Neutrophil (primary cell): ENCODE measurements at regions not wholly inside any gene's neighbourhood (a gene's known extent, or its start where the extent isn't known, plus 50 kb on each side); places are given as distances from the start of the nearest gene placed in this dataset.

ENCODE experiments used
- H3K27ac ChIP-seq: fragments of 200-600 bp; sonication (generic); 2 replicates; pipeline ENCODE4 v1.5.1; 2016; ENCODE audit warnings: mild to moderate bottlenecking, moderate library complexity
- H3K27me3 ChIP-seq: fragments of 200-600 bp; sonication (generic); 2 replicates; pipeline ENCODE4 v1.6.0; 2016; ENCODE audit warnings: mild to moderate bottlenecking
- H3K36me3 ChIP-seq: fragments of 200-600 bp; sonication (generic); 2 replicates; pipeline ENCODE4 v1.5.1; 2017
- H3K4me1 ChIP-seq, 2 experiments: fragments of 200-600 bp in 1 of 2; sonication (generic) in 1 of 2; 1 replicate in 1 of 2; 2 replicates in 1 of 2; pipeline versions ENCODE4 v1.5.1 to v1.6.1; 2013 to 2016; ENCODE audit warnings: low read depth in 1 of 2, low read length in 1 of 2, mild to moderate bottlenecking in 1 of 2, moderate library complexity in 1 of 2; ENCODE audit not compliant: control insufficient read depth in 1 of 2, insufficient read depth in 1 of 2
- H3K4me3 ChIP-seq, 2 experiments: fragments of 200-600 bp in 1 of 2; sonication (generic) in 1 of 2; 1 replicate in 1 of 2; 2 replicates in 1 of 2; pipeline ENCODE4 v1.5.1; 2013 to 2016; ENCODE audit warnings: low read depth in 1 of 2, low read length in 1 of 2, mild to moderate bottlenecking in 1 of 2, moderate library complexity in 1 of 2
- H3K9me3 ChIP-seq: fragments of 200-600 bp; sonication (generic); 2 replicates; pipeline ENCODE4 v1.5.1; 2016
- TF ChIP-seq, protein P1 (sequence below): fragments of 200-600 bp; sonication (generic); IDR thresholded peaks from 2 replicates; pipeline ENCODE4 v1.5.1; 2016; ENCODE audit warnings: antibody characterized with exemption

DNA sequence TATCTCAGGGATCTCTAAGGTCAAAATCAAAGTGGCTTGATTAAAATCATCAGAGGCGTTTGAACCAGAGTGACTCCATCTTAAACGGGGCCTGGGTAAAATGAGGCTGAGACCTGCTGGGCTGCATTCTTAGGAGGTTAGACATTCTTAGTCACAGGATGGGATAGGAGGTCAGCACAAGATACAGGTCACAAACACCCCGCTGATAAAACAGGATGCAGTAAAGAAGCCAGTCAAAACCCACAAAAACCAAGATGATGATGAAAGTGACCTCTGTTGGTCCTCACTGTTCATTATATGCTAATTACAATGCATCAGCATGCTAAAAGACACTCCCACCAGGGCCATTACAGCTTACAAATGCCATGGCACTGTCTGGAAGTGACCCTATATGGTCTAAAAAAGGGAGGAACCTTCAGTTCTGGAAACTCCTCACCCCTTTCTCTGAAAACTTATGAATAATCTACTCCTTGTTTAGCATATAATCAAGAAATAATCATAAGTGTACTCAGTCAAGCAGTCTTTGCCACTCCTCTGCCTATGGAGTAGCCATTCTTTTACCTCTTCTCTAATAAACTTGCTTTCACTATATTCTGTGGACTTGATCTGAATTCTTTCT is 143.3 kb upstream of the SLCO3A1 start:
- Histone ChIP-seq H3K27me3 (peaks cover 27% of the 10 kb centered on the region), H3K27ac (no peak overlapping the region), H3K4me1 (no peaks in the 10 kb centered on the region), H3K9me3 (no peaks in the 10 kb centered on the region), H3K4me3 (no peak overlapping the region), H3K36me3 (no peaks in the 10 kb centered on the region)
- TF ChIP-seq, protein P1, sequence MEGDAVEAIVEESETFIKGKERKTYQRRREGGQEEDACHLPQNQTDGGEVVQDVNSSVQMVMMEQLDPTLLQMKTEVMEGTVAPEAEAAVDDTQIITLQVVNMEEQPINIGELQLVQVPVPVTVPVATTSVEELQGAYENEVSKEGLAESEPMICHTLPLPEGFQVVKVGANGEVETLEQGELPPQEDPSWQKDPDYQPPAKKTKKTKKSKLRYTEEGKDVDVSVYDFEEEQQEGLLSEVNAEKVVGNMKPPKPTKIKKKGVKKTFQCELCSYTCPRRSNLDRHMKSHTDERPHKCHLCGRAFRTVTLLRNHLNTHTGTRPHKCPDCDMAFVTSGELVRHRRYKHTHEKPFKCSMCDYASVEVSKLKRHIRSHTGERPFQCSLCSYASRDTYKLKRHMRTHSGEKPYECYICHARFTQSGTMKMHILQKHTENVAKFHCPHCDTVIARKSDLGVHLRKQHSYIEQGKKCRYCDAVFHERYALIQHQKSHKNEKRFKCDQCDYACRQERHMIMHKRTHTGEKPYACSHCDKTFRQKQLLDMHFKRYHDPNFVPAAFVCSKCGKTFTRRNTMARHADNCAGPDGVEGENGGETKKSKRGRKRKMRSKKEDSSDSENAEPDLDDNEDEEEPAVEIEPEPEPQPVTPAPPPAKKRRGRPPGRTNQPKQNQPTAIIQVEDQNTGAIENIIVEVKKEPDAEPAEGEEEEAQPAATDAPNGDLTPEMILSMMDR: no peak

DNA sequence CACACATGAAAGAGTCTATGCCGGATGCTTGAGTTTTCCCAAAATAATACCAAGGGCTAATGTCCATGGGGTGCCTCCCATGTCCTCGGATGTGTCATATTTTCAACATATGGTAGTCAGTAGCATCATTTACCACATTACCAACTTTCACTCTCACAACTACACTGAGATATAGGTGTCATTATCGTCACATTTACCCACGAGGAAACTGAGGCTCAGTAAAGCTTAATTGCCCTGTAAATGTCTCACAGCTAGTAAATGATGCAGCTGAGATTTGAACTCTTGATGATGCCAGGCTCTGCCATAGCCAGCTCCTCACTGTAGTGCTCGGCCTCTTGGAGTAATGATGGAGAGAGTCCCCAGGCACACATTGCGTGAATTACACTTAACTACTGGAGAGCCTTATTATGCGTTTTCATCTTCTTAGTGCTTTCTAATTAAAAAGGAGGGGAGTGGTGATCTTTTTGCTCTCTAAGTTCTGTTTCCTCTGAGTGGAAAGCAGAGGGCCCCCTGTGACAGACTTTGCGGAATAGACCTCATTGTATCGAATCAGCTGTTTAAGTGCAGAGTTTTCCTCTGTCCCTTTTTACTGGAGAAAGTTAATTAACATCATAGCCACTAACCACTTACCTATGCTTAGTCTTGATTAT is 142.0 kb upstream of the SLCO3A1 start:
- H3K27ac ChIP-seq: no peak overlapping the region
- H3K4me1 ChIP-seq: no peaks in the 10 kb centered on the region
- peaks cover 27% of the 10 kb centered on the region for H3K27me3 ChIP-seq
- H3K4me3 ChIP-seq: no peak overlapping the region
- no peaks in the 10 kb centered on the region for H3K36me3 ChIP-seq
- TF ChIP-seq, protein P1: no peak
- no peaks in the 10 kb centered on the region for H3K9me3 ChIP-seq

DNA sequence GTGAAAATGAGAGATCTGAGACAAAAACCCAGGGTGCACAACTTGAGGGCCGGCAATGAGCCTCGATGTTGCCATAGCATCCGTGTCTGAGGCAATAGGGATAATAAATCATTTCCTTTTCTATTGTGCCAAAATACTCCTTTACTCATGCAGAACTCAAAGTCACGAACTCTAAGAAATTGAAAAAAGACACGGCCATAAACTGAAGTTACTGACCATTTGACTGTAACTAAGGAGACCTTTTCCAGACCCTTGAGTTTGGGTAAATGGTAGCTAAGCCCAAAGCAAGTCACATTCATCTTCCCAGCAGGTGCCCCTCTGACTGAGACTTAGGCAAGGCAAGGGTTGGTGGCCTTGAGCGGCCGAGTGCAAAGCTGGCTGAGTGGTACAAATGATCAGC is 141.2 kb upstream of the SLCO3A1 start:
- H3K27me3 ChIP-seq: peaks cover 27% of the 10 kb centered on the region
- no peak overlapping the region for H3K27ac ChIP-seq
- no peak overlapping the region for H3K4me3 ChIP-seq
- H3K4me1 ChIP-seq: no peaks in the 10 kb centered on the region
- no peaks in the 10 kb centered on the region for H3K36me3 ChIP-seq
- TF ChIP-seq, protein P1: no peak
- no peaks in the 10 kb centered on the region for H3K9me3 ChIP-seq

DNA sequence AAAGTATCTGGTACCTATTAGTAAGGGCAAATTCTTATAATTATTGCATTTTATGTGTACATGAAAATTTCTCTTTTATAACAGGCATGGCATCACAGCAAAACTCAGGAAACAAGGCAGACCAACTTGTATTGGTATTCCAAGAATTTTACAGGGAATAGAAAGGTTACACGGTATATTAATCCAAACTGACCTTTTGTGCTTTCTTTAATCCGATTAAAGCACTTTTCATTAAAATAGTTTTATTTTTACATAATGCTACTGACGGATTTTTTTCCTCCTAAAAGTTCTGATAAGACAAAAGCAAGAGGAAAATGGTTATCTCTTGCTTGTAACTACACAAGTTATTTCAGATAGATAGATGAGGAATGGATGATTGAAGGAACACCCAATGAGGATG is 137.0 kb upstream of the SLCO3A1 start:
- no peaks in the 10 kb centered on the region for H3K36me3 ChIP-seq

DNA sequence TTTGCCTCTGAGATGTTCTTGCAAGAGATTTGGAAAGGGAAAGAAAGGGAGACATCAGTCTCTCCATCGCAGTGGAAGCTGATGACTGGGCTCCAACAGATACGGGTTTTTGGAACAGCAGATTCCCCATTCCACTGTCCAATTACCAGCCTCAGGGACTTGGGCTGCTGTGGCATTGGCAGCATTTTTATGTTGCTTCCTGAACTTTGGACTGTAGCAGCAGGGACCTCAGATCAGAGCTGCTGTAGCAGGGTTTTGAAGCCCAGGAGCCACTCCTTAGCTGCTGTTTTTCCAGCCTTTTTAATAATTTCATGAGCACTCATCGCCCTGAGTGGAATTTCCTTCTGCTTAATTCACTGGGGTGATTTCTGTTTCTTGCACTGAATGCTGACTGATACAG is 135.7 kb upstream of the SLCO3A1 start:
- Histone ChIP-seq H3K27ac (no peak overlapping the region), H3K27me3 (peaks cover 8% of the 10 kb centered on the region), H3K4me1 (no peaks in the 10 kb centered on the region), H3K9me3 (no peaks in the 10 kb centered on the region), H3K4me3 (no peak overlapping the region), H3K36me3 (no peaks in the 10 kb centered on the region)
- TF ChIP-seq, protein P1: no peak

More for the DNA sequence above, 137.0 kb upstream of the SLCO3A1 start:
- TF ChIP-seq, protein P1: no peak
- H3K9me3 ChIP-seq: no peaks in the 10 kb centered on the region
- H3K4me3 ChIP-seq: no peak overlapping the region
- H3K4me1 ChIP-seq: no peaks in the 10 kb centered on the region
- H3K27me3 ChIP-seq: peaks cover 16% of the 10 kb centered on the region
- no peak overlapping the region for H3K27ac ChIP-seq
